RWPE2 (cell line): ENCODE measurements at regions not wholly inside any gene's neighbourhood (a gene's known extent, or its start where the extent isn't known, plus 50 kb on each side); places are given as distances from the start of the nearest gene placed in this dataset.

Source experiments
- ATAC-seq: fragments of 200-7000 bp; cut with Tn5 transposase; 3 replicates; pipeline ENCODE4 v1.9.1; 2021; ENCODE audit warnings: low read depth
- DNase-seq: peaks from one replicate; pipeline ENCODE4 v3.0.0-alpha.2; 2020; ENCODE audit warnings: low spot score
- H3K27ac ChIP-seq: fragments of 450-650 bp; 2 replicates; pipeline ENCODE4 v1.5.1; 2017; ENCODE audit warnings: mild to moderate bottlenecking; ENCODE audit not compliant: poor library complexity, severe bottlenecking
- H3K27me3 ChIP-seq: fragments of 250-450 bp; sonication (Bioruptor Pico); 2 replicates; pipeline ENCODE4 v1.5.1; 2021; ENCODE audit warnings: mild to moderate bottlenecking, moderate library complexity; ENCODE audit not compliant: insufficient read depth, poor library complexity, severe bottlenecking
- H3K36me3 ChIP-seq: fragments of 250-450 bp; sonication (Bioruptor Pico); 2 replicates; pipeline ENCODE4 v1.5.1; 2020; ENCODE audit warnings: low read depth, mild to moderate bottlenecking, moderate library complexity
- H3K4me1 ChIP-seq: fragments of 250-450 bp; sonication (Bioruptor Pico); 2 replicates; pipeline ENCODE4 v1.5.1; 2021; ENCODE audit warnings: mild to moderate bottlenecking, moderate library complexity; ENCODE audit not compliant: insufficient read depth, poor library complexity, severe bottlenecking
- H3K4me3 ChIP-seq: fragments of 250-450 bp; sonication (Bioruptor Pico); 2 replicates; pipeline ENCODE4 v1.5.1; 2021; ENCODE audit warnings: mild to moderate bottlenecking, moderate library complexity; ENCODE audit not compliant: severe bottlenecking
- H3K9me3 ChIP-seq: fragments of 250-450 bp; sonication (Bioruptor Pico); 2 replicates; pipeline ENCODE4 v1.5.1; 2021; ENCODE audit warnings: mild to moderate bottlenecking, moderate library complexity; ENCODE audit not compliant: severe bottlenecking
- TF ChIP-seq, protein P1 (sequence below): fragments of 450-650 bp; IDR thresholded peaks from one replicate; pipeline ENCODE4 v1.5.1; 2017; ENCODE audit warnings: mild to moderate bottlenecking, moderate library complexity; ENCODE audit not compliant: poor library complexity, severe bottlenecking

DNA sequence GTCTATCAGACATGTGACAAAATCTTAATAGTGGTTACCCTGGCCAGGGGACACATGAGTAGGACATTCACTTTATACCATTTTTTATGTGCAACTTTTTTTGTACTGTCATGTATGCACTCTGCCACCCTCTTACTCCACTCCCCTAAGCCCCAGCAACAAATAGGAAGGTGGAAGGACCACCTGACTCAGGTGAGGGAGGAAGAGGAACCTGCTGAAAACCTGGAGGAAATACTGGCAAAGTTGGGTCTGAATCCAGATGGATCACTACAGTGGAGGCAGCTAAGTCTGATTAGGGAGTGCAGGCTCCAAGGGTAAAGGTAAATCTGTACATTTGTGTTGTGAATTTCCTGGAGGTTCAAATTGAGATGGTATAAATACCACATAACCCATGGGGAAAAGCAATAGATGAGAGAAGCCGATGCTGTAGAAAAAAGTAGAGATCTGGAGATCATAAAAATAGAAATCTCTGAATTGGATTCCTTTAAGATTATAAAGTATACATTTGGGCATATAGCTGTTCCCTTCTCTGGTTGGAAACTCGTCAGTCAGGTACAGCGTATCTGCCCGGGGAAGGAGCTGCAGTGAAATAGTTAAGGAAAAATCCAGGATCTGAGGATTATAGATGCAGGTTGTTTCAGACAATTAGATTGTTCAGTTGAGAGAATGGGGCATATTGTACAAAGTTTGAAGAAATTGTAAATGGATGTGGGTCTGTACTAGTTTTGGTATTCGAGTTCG is 52.2 kb upstream of the OR9Q1 start:
- no peak for DNase-seq
- TF ChIP-seq, protein P1, sequence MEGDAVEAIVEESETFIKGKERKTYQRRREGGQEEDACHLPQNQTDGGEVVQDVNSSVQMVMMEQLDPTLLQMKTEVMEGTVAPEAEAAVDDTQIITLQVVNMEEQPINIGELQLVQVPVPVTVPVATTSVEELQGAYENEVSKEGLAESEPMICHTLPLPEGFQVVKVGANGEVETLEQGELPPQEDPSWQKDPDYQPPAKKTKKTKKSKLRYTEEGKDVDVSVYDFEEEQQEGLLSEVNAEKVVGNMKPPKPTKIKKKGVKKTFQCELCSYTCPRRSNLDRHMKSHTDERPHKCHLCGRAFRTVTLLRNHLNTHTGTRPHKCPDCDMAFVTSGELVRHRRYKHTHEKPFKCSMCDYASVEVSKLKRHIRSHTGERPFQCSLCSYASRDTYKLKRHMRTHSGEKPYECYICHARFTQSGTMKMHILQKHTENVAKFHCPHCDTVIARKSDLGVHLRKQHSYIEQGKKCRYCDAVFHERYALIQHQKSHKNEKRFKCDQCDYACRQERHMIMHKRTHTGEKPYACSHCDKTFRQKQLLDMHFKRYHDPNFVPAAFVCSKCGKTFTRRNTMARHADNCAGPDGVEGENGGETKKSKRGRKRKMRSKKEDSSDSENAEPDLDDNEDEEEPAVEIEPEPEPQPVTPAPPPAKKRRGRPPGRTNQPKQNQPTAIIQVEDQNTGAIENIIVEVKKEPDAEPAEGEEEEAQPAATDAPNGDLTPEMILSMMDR: no peak
- ATAC-seq: no peak
- Histone ChIP-seq H3K9me3 (no peaks in the 10 kb centered on the region), H3K4me3 (no peak overlapping the region), H3K27me3 (peaks cover 3% of the 10 kb centered on the region), H3K4me1 (no peaks in the 10 kb centered on the region), H3K27ac (no peak overlapping the region), H3K36me3 (no peaks in the 10 kb centered on the region)

DNA sequence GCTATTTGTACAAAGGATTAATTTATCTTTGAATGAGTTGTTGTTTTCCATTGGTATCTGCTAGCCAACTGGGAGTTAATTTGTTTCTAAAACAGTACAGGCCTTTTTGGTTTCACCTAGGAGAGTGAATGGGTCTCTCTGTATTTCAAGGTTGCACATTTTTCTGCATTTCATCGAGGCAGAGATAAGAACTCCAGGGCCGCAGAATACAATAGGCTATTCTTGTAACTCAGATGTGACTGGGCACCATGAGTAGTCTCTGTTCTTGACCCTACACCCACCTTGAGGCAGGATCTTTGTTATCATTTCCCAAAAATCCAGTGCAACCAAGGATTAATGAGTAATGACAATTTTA is 51.7 kb upstream of the OR9Q1 start:
- peaks cover 3% of the 10 kb centered on the region for H3K27me3 ChIP-seq
- no peaks in the 10 kb centered on the region for H3K4me1 ChIP-seq
- H3K4me3 ChIP-seq: no peak overlapping the region
- TF ChIP-seq, protein P1: no peak
- H3K36me3 ChIP-seq: no peaks in the 10 kb centered on the region
- no peaks in the 10 kb centered on the region for H3K9me3 ChIP-seq
- ATAC-seq: no peak
- no peak for DNase-seq
- no peak overlapping the region for H3K27ac ChIP-seq
